H1 (cell line): ENCODE measurements at regions not wholly inside any gene's neighbourhood (a gene's known extent, or its start where the extent isn't known, plus 50 kb on each side); places are given as distances from the start of the nearest gene placed in this dataset.

Experiments
- CTCF ChIA-PET: fragments of 300-600 bp; sonication (Branson Sonifier 250); formaldehyde crosslinking; loops from one replicate; lab custom pipeline; 2021; ENCODE audit not compliant: partially characterized antibody; lab: Charles Lee
- POLR2A ChIA-PET: fragments of 300-600 bp; sonication (Branson Sonifier 250); formaldehyde crosslinking; loops from one replicate; lab custom pipeline; 2021; ENCODE audit warnings: inconsistent platforms; ENCODE audit not compliant: partially characterized antibody; lab: Charles Lee
- DNase-seq, 2 experiments: peaks; one replicate each; pipeline versions ENCODE4 v3.0.0 to v3.0.0-alpha.2; 2010 to 2022; ENCODE audit warnings: low spot score in 2 of 2, low read depth in 1 of 2, mixed read lengths in 1 of 2
- FAIRE-seq: peaks from 2 replicates; lab custom pipeline; 2011; peaks lifted over from hg19 to GRCh38; lab: Jason Lieb, UNC
- H2AFZ ChIP-seq: 2 replicates; pipeline ENCODE4 v1.8.1; 2012; ENCODE audit warnings: low read length, inconsistent platforms
- H2AK5ac ChIP-seq: 2 replicates; pipeline ENCODE4 v1.6.1; 2013; ENCODE audit warnings: low read depth, low read length
- H2BK120ac ChIP-seq: replicated peaks from 2 replicates; pipeline ENCODE3; 2013; ENCODE audit warnings: low read depth, low read length, inconsistent platforms
- H2BK12ac ChIP-seq: 2 replicates; pipeline ENCODE4 v1.6.1; 2013; ENCODE audit warnings: low read depth, low read length
- H2BK15ac ChIP-seq: 2 replicates; pipeline ENCODE4 v1.6.1; 2013; ENCODE audit warnings: low read length
- H2BK20ac ChIP-seq: 2 replicates; pipeline ENCODE4 v1.6.1; 2013; ENCODE audit warnings: low read length
- H2BK5ac ChIP-seq: 2 replicates; pipeline ENCODE4 v1.6.1; 2013; ENCODE audit warnings: low read depth, low read length
- H3K14ac ChIP-seq: 2 replicates; pipeline ENCODE4 v1.6.1; 2013; ENCODE audit warnings: inconsistent platforms; ENCODE audit not compliant: insufficient read length
- H3K18ac ChIP-seq: 2 replicates; pipeline ENCODE4 v1.6.1; 2013; ENCODE audit warnings: low read length; ENCODE audit errors: extremely low read depth
- H3K23ac ChIP-seq: 2 replicates; pipeline ENCODE4 v1.6.1; 2013; ENCODE audit warnings: inconsistent platforms; ENCODE audit not compliant: insufficient read length
- H3K23me2 ChIP-seq: 2 replicates; pipeline ENCODE4 v1.6.1; 2013; ENCODE audit warnings: low read depth, low read length
- H3K27ac ChIP-seq: 2 replicates; pipeline ENCODE4 v1.6.1; 2011; ENCODE audit warnings: low read depth, low read length, inconsistent platforms
- H3K27me3 ChIP-seq, 4 experiments: replicated peaks in 1 of 4; 1 replicate in 1 of 4; 2 replicates in 3 of 4; pipeline versions ENCODE4 v1.6.1 to v1.8.1; 2011 to 2013; ENCODE audit warnings: low read length in 3 of 4, mild to moderate bottlenecking in 3 of 4, inconsistent platforms in 2 of 4, mixed read lengths in 2 of 4, moderate library complexity in 1 of 4; ENCODE audit not compliant: control insufficient read depth in 3 of 4, insufficient read depth in 3 of 4; ENCODE audit errors: extremely low read depth in 1 of 4
- H3K36me3 ChIP-seq, 4 experiments: 2 replicates each; pipeline versions ENCODE4 v1.6.1 to v1.8.1; 2011 to 2013; ENCODE audit warnings: mild to moderate bottlenecking in 4 of 4, low read length in 3 of 4, moderate library complexity in 2 of 4, control low read depth in 1 of 4, inconsistent platforms in 1 of 4; ENCODE audit not compliant: insufficient read depth in 4 of 4, control insufficient read depth in 2 of 4
- H3K4ac ChIP-seq: replicated peaks from 2 replicates; pipeline ENCODE3; 2013; ENCODE audit warnings: low read length, low read depth, mixed read lengths, inconsistent platforms; ENCODE audit not compliant: insufficient read length
- H3K4me1 ChIP-seq, 4 experiments: replicated peaks in 1 of 4; 1 replicate in 1 of 4; 2 replicates in 3 of 4; pipeline versions ENCODE4 v1.6.1 to v1.8.1; 2011 to 2013; ENCODE audit warnings: low read length in 3 of 4, inconsistent platforms in 2 of 4, mixed read lengths in 1 of 4; ENCODE audit not compliant: insufficient read depth in 4 of 4, control insufficient read depth in 3 of 4
- H3K4me2 ChIP-seq, 2 experiments: 2 replicates each; pipeline versions ENCODE4 v1.6.1 to v1.8.1; 2011 to 2013; ENCODE audit warnings: low read depth in 2 of 2, low read length in 2 of 2, control low read depth in 1 of 2, inconsistent platforms in 1 of 2, mild to moderate bottlenecking in 1 of 2; ENCODE audit not compliant: insufficient read depth in 1 of 2
- H3K4me3 ChIP-seq, 4 experiments: fragments of 200-600, 300-600 bp in 1 of 4; sonication (generic), shearing (Covaris generic), sonication (Bioruptor Twin) in 1 of 4; 2 replicates each; pipeline versions ENCODE4 v1.5.1 to v1.8.1; 2011 to 2016; ENCODE audit warnings: low read length in 4 of 4, low read depth in 3 of 4, control low read depth in 2 of 4, inconsistent platforms in 2 of 4, mild to moderate bottlenecking in 2 of 4, mixed read lengths in 1 of 4, moderate library complexity in 1 of 4; ENCODE audit not compliant: insufficient read depth in 2 of 4; ENCODE audit errors: extremely low read depth in 1 of 4
- H3K56ac ChIP-seq: replicated peaks from 2 replicates; pipeline ENCODE3; 2013; ENCODE audit warnings: low read depth, mild to moderate bottlenecking, mixed read lengths, low read length, inconsistent platforms; ENCODE audit not compliant: insufficient read length
- H3K79me1 ChIP-seq: 2 replicates; pipeline ENCODE4 v1.6.1; 2013; ENCODE audit warnings: low read depth, low read length, control low read depth
- H3K79me2 ChIP-seq, 2 experiments: 2 replicates each; pipeline versions ENCODE4 v1.6.1 to v1.8.1; 2012 to 2013; ENCODE audit warnings: low read length in 2 of 2, mild to moderate bottlenecking in 2 of 2, inconsistent platforms in 1 of 2; ENCODE audit not compliant: insufficient read depth in 2 of 2, control insufficient read depth in 1 of 2
- H3K9ac ChIP-seq, 4 experiments: replicated peaks in 1 of 4; 1 replicate in 1 of 4; 2 replicates in 3 of 4; pipeline versions ENCODE4 v1.6.1 to v1.8.1; 2011 to 2013; ENCODE audit warnings: low read depth in 3 of 4, low read length in 3 of 4, control low read depth in 2 of 4, mild to moderate bottlenecking in 2 of 4, moderate library complexity in 2 of 4, inconsistent platforms in 1 of 4; ENCODE audit errors: extremely low read depth in 1 of 4
- H3K9me3 ChIP-seq, 2 experiments: 2 replicates each; pipeline versions ENCODE4 v1.6.1 to v1.8.1; 2012 to 2013; ENCODE audit warnings: mild to moderate bottlenecking in 2 of 2, moderate library complexity in 2 of 2, control low read depth in 1 of 2, inconsistent platforms in 1 of 2, low read depth in 1 of 2, low read length in 1 of 2, mixed read lengths in 1 of 2; ENCODE audit not compliant: insufficient read depth in 2 of 2
- H4K20me1 ChIP-seq, 2 experiments: replicated peaks in 1 of 2; 2 replicates each; pipeline versions ENCODE3 to v1.8.1; 2011 to 2013; ENCODE audit warnings: inconsistent platforms in 2 of 2, low read length in 2 of 2, mild to moderate bottlenecking in 1 of 2; ENCODE audit not compliant: insufficient read depth in 2 of 2, control insufficient read depth in 1 of 2
- H4K5ac ChIP-seq: 2 replicates; pipeline ENCODE4 v1.6.1; 2013; ENCODE audit warnings: low read length, low read depth, mixed read lengths, inconsistent platforms; ENCODE audit not compliant: insufficient read length
- H4K8ac ChIP-seq: 2 replicates; pipeline ENCODE4 v1.8.0; 2013; ENCODE audit warnings: mild to moderate bottlenecking, moderate library complexity, low read length, inconsistent platforms; ENCODE audit not compliant: insufficient read depth; ENCODE audit errors: extremely low read depth
- H4K91ac ChIP-seq: replicated peaks from 2 replicates; pipeline ENCODE3; 2013; ENCODE audit warnings: low read length, mixed read lengths, inconsistent platforms; ENCODE audit not compliant: insufficient read length
- CHD1 ChIP-seq: IDR thresholded peaks from 2 replicates; pipeline ENCODE4 v1.6.1; 2012; ENCODE audit warnings: low read depth, low read length, improper control_type of control experiment
- GTF2F1 ChIP-seq: IDR thresholded peaks from 2 replicates; pipeline ENCODE4 v1.6.1; 2012; ENCODE audit warnings: low read depth, low read length, improper control_type of control experiment, borderline replicate concordance
- HDAC2 ChIP-seq, 2 experiments: fragments of 300-600 bp in 1 of 2; sonication (generic) in 1 of 2; IDR thresholded peaks; 2 replicates each; pipeline ENCODE4 v1.6.1; 2011 to 2012; ENCODE audit warnings: low read depth in 2 of 2, low read length in 2 of 2, mild to moderate bottlenecking in 2 of 2, moderate library complexity in 2 of 2, borderline replicate concordance in 1 of 2, inconsistent platforms in 1 of 2
- KDM5A ChIP-seq: fragments of 200-600 bp; IDR thresholded peaks from 2 replicates; pipeline ENCODE4 v1.7.1; 2012; ENCODE audit warnings: mild to moderate bottlenecking, low read length, inconsistent platforms, mixed read lengths
- NANOG ChIP-seq: IDR thresholded peaks from 2 replicates; pipeline ENCODE4 v1.6.1; 2011; ENCODE audit warnings: low read length, low read depth, mild to moderate bottlenecking, inconsistent platforms; ENCODE audit not compliant: insufficient read depth, poor library complexity, severe bottlenecking
- WGBS, 2 experiments: shearing (Covaris generic) in 1 of 2; methylation state at CpG; one replicate each; pipeline versions ENCODE4 v1.1.6 to v1.1.7; 2013 to 2015; ENCODE audit warnings: low lambda C conversion rate in 2 of 2, mixed read lengths in 2 of 2, inconsistent platforms in 1 of 2, low coverage in 1 of 2, missing lambda C conversion rate in 1 of 2; ENCODE audit not compliant: insufficient replicate concordance in 2 of 2, insufficient coverage in 1 of 2, insufficient read length in 1 of 2; ENCODE audit errors: extremely low coverage in 1 of 2, missing lambda C conversion rate in 1 of 2; 5-methylcytosine and 5-hydroxymethylcytosine counted together

DNA sequence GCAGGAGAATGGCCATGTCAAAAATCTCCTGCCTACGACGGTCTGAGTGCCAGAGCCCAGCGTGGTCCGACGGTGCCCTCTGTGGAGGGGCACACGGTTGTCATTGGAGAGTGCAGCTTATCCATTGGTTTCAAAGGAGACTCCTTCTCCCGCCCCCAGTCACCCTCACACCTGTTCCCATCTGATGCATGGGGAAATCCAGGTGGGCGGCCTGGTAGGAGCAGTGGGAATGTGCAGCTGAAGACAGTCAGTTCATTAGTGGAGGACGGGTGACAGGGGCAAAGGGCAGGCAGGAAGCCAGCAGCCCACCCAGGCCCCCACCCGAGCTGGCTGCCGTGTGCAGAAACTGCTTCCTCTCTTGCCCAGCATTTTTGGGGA lies 162.3 kb downstream of the IRF8 start:
- Histone ChIP-seq H3K23me2 (no peaks in the 10 kb centered on the region), H4K20me1 (no peaks in the 10 kb centered on the region), H3K9me3 (no peaks in the 10 kb centered on the region), H2BK20ac (no peak overlapping the region), H3K23ac (no peak overlapping the region), H3K56ac (no peak overlapping the region), H3K27ac (no peak overlapping the region), H3K9ac (no peak overlapping the region), H2AFZ (no peak overlapping the region), H3K4me3 (no peak overlapping the region), H3K79me2 (no peaks in the 10 kb centered on the region), H3K36me3 (no peaks in the 10 kb centered on the region), H3K4me2 (no peak overlapping the region), H3K4ac (no peak overlapping the region), H3K18ac (no peak overlapping the region), H2AK5ac (no peak overlapping the region), H2BK15ac (no peak overlapping the region), H4K5ac (no peak overlapping the region), H3K14ac (no peak overlapping the region), H4K8ac (no peak overlapping the region), H3K27me3 (peaks cover 0 to 3% (median 0%) of the 10 kb centered on the region in 4 experiments; a peak in 1 of 7 replicates), H2BK120ac (no peak overlapping the region), H4K91ac (no peak overlapping the region), H3K4me1 (no peaks in the 10 kb centered on the region), H3K79me1 (no peaks in the 10 kb centered on the region), H2BK5ac (no peak overlapping the region), H2BK12ac (no peak overlapping the region)
- 76% methylated on average over 11 of the region's 11 CpGs; no CpG with 5 or more reads in 1 of the 2 experiments for WGBS, 2 experiments
- CTCF ChIA-PET: interaction anchor here (0.7 to 2.8 kb wide), 7 partner anchors 10 to 456 kb away, joined by 3 to 10 read pairs (median 4); no protein-coding TSS in a partner anchor
- DNase-seq: no peak
- POLR2A ChIA-PET: interaction anchor here (0.6 kb wide), 1 partner anchor 385 kb away, joined by 3 read pairs; no protein-coding TSS in a partner anchor
- FAIRE-seq: no peak
- no peak for TF ChIP-seq NANOG
- TF ChIP-seq GTF2F1: no peak
- no peak for TF ChIP-seq KDM5A
- TF ChIP-seq HDAC2 (IDR thresholded peaks at IDR 0.05; ENCODE audit: borderline replicate concordance in 1 of 2, low read depth in 2 of 2, low read length in 2 of 2): no peak
- no peak for TF ChIP-seq CHD1
